ENCODE measurements at regions not wholly inside any gene's neighbourhood (a gene's known extent, or its start where the extent isn't known, plus 50 kb on each side); places are given as distances from the start of the nearest gene placed in this dataset.
"Not testable (repeated sequence)": the region's sequence is repeated elsewhere in the genome, so short reads cannot be mapped to it uniquely, and the experiment has no call there.

DNA sequence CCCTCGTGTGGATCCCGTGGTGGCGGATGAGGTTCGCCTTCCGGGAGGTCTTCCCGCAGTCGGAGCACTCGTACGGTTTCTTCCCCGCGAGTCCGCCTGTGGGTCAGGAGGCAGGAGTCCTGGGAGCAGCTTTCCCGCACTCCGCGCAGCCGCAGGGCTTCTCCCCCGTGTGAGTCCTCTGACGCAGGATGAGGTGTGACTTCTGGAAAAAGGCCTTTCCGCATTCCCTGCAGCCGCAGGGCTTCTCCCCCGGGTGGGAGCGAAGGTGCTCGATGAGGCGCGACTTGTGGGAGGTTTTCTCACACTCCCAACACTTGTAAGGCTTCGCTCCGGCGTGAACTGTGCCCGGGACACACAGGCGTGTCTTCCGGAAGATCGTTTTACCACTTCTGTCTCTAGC lies 68.8 kb upstream of the WIPI2 start:
- in situ Hi-C loops (cut with HindIII; ENCODE audit: low sequenced_read_pairs); H3K4me3 ChIP-seq (ENCODE audit: low read depth, low read length); DNase-seq (ENCODE audit: low read depth): not testable (repeated sequence)

DNA sequence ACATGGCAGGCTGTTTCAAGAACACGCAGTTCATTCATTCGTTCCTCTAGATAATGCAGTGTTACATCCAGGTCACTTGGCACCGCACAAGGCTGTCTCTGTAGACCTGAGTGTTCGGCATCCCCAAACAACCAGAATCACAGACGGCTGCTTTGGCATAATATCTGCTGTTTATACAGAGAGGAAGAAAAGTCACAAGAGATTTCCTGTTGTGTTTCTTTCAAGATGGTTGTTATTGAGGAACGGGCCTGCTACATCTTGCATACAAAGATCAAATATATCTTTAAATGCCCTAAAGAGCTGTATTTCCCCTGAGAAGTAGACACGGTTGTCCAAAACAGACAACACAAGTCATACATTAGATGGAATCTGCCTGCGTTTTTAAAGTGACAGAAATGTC lies 58.8 kb upstream of the WIPI2 start:
- DNase-seq (ENCODE audit: low read depth); H3K4me3 ChIP-seq (ENCODE audit: low read depth, low read length); in situ Hi-C loops (cut with HindIII; ENCODE audit: low sequenced_read_pairs): not testable (repeated sequence)

DNA sequence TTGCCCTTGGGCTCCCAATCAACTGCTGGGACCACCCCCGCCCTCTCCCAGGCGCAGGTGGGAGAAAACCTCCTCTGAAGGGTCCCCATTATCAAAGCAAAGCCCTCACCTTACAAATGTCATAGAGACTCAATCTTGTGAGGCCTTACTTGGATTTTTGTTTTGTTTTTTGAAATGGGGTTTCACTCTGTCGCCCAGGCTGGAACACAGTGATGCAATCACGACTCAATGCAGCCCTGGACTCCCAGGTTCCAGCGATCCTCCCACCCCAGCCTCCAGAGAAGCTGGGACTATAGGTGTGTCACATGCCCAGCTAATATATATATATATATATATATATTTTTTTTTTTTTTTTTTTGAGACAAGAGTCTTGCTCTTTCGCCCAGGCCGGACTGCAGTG lies 57.5 kb upstream of the WIPI2 start:
- TF ChIP-seq, protein P1, sequence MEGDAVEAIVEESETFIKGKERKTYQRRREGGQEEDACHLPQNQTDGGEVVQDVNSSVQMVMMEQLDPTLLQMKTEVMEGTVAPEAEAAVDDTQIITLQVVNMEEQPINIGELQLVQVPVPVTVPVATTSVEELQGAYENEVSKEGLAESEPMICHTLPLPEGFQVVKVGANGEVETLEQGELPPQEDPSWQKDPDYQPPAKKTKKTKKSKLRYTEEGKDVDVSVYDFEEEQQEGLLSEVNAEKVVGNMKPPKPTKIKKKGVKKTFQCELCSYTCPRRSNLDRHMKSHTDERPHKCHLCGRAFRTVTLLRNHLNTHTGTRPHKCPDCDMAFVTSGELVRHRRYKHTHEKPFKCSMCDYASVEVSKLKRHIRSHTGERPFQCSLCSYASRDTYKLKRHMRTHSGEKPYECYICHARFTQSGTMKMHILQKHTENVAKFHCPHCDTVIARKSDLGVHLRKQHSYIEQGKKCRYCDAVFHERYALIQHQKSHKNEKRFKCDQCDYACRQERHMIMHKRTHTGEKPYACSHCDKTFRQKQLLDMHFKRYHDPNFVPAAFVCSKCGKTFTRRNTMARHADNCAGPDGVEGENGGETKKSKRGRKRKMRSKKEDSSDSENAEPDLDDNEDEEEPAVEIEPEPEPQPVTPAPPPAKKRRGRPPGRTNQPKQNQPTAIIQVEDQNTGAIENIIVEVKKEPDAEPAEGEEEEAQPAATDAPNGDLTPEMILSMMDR (IDR thresholded peaks at IDR 0.05; ENCODE audit: low read depth, low read length, missing control alignments), result no peak
- in situ Hi-C loops (cut with HindIII; ENCODE audit: low sequenced_read_pairs), result no loop called here
- no peak overlapping the region for H3K4me3 ChIP-seq (ENCODE audit: low read depth, low read length)
- DNase-seq (ENCODE audit: low read depth), result no peak

DNA sequence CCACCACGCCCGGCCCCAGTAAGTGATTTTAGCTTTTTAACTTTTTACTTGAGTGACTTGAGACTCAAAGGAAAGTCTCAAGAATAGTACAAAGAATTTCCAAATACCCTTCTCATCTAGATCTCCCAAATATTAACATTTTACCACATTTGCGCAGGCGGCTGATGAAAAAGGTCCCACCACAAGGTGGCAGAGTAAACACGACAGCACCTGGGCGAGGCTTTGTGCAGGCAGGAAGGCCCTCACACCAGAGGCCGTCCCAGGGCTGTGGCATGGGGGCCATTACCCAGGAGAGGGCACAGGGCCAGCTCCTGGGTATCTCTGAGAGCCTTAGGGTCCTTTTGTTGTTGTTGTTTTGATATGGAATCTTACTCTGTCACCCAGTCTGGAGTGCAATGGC lies 50.0 kb upstream of the WIPI2 start:
- DNase-seq (ENCODE audit: low read depth), result no peak
- TF ChIP-seq, protein P1 (IDR thresholded peaks at IDR 0.05; ENCODE audit: low read depth, low read length, missing control alignments), result peak; percentile 22
- in situ Hi-C loops (cut with HindIII; ENCODE audit: low sequenced_read_pairs), result no loop called here

More for the DNA sequence above, 50.0 kb upstream of the WIPI2 start:
- no peak overlapping the region for H3K4me3 ChIP-seq (ENCODE audit: low read depth, low read length)
